ENCODE measurements at regions not wholly inside any gene's neighbourhood (a gene's known extent, or its start where the extent isn't known, plus 50 kb on each side); places are given as distances from the start of the nearest gene placed in this dataset.

DNA sequence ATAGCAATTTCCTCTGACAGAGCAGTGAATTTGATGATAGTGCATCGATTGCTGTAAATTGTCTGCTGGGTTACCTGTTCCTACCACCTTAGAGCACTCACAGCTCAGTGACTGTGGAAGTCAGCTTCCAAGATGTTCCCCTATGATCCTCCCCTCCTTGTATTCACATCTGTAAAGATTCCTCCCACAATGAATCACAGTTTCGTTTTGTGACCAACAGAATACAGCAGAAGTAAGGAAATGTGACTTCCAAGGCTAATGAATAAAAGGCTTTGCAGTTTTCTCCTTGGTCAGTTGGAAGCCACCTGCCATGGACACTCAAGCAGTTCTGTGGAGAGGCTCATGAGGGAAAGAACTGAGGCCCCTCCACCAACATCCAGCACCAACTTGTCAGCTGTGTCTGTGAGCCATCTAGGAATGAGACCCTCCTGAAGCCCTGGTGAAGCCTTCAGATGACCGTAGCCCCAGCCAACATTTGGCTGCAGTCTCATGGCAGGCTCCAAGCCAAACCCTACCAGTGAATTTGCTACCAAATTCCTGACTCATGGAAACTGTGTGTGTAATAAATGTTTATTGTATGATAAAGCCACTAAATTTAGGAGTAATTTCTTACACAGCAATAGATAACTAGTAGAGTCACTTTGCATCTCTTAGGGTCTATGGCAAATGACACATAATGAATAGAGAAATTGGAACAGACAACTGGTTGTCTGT, 309.5 kb upstream of the NPVF start:
- DNase-seq (ENCODE audit: low read depth, low spot score) = no peak
- TF ChIP-seq, protein P1, sequence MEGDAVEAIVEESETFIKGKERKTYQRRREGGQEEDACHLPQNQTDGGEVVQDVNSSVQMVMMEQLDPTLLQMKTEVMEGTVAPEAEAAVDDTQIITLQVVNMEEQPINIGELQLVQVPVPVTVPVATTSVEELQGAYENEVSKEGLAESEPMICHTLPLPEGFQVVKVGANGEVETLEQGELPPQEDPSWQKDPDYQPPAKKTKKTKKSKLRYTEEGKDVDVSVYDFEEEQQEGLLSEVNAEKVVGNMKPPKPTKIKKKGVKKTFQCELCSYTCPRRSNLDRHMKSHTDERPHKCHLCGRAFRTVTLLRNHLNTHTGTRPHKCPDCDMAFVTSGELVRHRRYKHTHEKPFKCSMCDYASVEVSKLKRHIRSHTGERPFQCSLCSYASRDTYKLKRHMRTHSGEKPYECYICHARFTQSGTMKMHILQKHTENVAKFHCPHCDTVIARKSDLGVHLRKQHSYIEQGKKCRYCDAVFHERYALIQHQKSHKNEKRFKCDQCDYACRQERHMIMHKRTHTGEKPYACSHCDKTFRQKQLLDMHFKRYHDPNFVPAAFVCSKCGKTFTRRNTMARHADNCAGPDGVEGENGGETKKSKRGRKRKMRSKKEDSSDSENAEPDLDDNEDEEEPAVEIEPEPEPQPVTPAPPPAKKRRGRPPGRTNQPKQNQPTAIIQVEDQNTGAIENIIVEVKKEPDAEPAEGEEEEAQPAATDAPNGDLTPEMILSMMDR (IDR thresholded peaks at IDR 0.05; ENCODE audit: insufficient read depth, low read length, missing control alignments) = no peak
- CTCF ChIA-PET = no interaction called here
- H3K4me3 ChIP-seq (ENCODE audit: low read depth, low read length) = no peak overlapping the region
- POLR2A ChIA-PET = no interaction called here

DNA sequence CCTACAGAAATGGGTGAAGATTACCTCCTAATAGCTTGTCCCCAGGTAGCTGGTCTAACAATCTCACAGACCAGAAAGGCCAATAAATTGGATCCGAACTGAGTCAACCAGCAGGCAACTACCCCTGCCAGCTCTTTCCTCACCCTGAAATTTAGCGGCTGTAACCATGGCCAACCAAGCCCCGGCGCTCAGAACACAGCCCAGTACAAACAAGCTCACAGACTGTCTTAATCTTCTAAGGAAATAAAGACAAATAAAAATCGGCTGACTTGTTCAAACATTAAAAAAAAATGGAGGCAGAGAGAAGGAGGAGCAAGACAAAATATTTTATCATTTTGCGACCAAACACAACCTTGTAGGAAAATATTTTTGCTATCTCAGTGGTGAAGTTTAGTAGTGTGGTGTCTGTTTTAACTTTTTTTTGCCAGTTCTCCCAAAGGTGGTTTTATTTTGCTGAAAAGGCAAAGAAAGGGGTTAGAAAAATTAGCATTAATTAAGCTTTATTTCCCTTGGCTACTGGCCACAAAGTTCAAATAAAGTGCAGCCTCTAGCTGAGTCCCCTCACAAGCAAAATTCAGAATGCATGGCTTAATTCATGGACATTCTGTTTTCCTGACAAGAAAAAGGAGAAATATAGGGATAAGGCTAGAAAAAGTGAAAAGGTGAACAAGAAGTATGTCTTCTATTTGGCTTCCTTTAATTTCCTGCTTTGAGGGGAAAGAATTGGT, 313.0 kb upstream of the NPVF start:
- CTCF ChIA-PET = interaction anchor here (1.5 kb wide), 1 partner anchor 24 kb away, joined by 8 read pairs; no protein-coding TSS in a partner anchor
- POLR2A ChIA-PET = no interaction called here
- DNase-seq (ENCODE audit: low read depth, low spot score) = no peak
- H3K4me3 ChIP-seq (ENCODE audit: low read depth, low read length) = no peak overlapping the region
- TF ChIP-seq, protein P1 (IDR thresholded peaks at IDR 0.05; ENCODE audit: insufficient read depth, low read length, missing control alignments) = no peak

DNA sequence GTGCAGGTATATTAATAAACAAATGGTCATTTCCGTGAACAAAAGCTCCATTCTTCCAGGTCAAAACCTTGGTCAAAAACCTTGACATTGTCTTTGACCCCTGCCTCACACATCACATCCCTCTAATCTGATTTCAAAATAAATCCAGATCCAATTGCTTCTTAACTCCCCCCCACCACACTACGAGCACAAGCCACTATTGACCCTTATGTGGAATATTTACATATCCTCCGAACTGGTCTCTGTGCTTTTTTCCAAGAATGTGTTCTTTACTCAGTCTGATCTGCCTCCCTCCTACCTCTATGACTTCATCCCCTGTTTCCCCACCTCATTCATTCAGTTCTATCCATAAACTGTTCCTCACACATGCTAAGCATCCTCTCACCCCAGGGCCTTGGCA, 313.6 kb upstream of the NPVF start:
- H3K4me3 ChIP-seq (ENCODE audit: low read depth, low read length) = no peak overlapping the region
- POLR2A ChIA-PET = no interaction called here
- TF ChIP-seq, protein P1 (IDR thresholded peaks at IDR 0.05; ENCODE audit: insufficient read depth, low read length, missing control alignments) = no peak
- CTCF ChIA-PET = interaction anchor here (1.5 kb wide), 1 partner anchor 24 kb away, joined by 8 read pairs; no protein-coding TSS in a partner anchor
- DNase-seq (ENCODE audit: low read depth, low spot score) = no peak

DNA sequence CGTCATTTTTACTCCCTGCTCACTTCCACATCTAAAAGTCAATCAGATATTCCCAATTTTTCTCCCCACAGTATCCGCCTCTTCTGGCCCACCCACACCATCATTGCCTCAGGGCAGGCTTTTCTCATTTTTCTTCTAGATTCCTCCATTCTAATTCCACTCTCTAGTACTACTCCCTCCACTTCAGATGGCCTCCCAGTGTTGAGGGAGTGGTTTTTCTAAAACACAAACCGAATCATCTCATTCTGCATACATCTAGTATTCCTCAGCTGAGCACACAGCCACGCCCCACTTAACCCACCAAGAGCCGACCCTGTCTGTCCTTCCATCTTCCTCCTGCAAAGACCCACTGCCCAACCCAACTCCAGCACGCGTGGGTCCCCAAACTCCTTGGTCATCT, 314.9 kb upstream of the NPVF start:
- no peak for DNase-seq (ENCODE audit: low read depth, low spot score)
- CTCF ChIA-PET = no interaction called here
- TF ChIP-seq, protein P1 (IDR thresholded peaks at IDR 0.05; ENCODE audit: insufficient read depth, low read length, missing control alignments) = no peak
- H3K4me3 ChIP-seq (ENCODE audit: low read depth, low read length) = no peak overlapping the region
- POLR2A ChIA-PET = no interaction called here

DNA sequence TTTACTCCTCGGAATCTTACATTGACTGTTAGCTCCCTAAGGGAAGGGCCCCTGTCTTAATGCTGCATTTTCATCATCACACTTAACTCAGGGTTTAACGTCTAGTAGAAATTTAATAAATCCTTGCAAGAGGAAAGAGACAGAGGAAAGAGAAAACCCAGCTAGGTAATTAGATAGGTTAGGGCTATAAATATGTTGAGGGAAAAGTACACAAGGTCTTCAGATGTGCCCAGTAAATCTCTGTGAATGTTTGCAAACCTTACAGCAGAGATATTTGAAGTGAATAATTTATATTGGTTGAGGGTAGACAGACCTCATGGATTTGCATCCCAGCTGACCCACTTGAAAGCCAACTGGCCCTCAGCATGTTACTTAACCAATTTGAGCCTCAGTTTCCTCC, 315.5 kb upstream of the NPVF start:
- ChIA-PET POLR2A (no interaction called here), CTCF (no interaction called here)
- TF ChIP-seq, protein P1 (IDR thresholded peaks at IDR 0.05; ENCODE audit: insufficient read depth, low read length, missing control alignments) = no peak

DNA sequence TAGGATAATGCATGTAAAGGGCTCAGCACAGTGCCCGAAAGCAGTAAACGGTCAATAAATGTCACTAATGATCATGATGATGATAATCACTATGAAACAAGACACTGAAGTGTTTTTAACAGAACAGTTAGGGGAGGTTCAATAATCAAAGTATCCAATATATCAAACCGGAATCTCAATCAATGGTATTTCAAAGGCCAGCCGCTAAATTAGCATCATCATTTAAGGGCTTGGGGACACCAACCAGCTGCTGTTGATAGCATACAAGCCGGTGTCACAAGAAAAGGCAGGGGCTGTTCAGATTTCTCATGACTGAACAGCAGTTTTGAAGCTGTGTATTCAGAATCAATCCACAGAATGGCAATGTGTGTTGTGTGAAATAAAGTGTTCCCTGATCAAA, 316.0 kb upstream of the NPVF start:
- no peak overlapping the region for H3K4me3 ChIP-seq (ENCODE audit: low read depth, low read length)
- CTCF ChIA-PET = no interaction called here
- POLR2A ChIA-PET = no interaction called here
- DNase-seq (ENCODE audit: low read depth, low spot score) = no peak
- TF ChIP-seq, protein P1 (IDR thresholded peaks at IDR 0.05; ENCODE audit: insufficient read depth, low read length, missing control alignments) = no peak

More for the DNA sequence above, 315.5 kb upstream of the NPVF start:
- H3K4me3 ChIP-seq (ENCODE audit: low read depth, low read length) = no peak overlapping the region
- no peak for DNase-seq (ENCODE audit: low read depth, low spot score)

Measured in AG04449 (cell line).